DND-41 (cell line): ENCODE measurements at regions not wholly inside any gene's neighbourhood (a gene's known extent, or its start where the extent isn't known, plus 50 kb on each side); places are given as distances from the start of the nearest gene placed in this dataset.
A peak's percentile ranks its signal among the peaks of the same experiment; 100 is the strongest.
"Not testable (repeated sequence)": the region's sequence is repeated elsewhere in the genome, so short reads cannot be mapped to it uniquely, and the experiment has no call there.

Source experiments
- ATAC-seq: fragments of 200-7000 bp; cut with Tn5 transposase; 3 replicates; pipeline ENCODE4 v1.9.1; 2021; ENCODE audit warnings: low read depth; ENCODE audit not compliant: insufficient read depth
- DNase-seq: peaks from one replicate; pipeline ENCODE4 v3.0.0-alpha.2; 2020
- H2AFZ ChIP-seq: 2 replicates; pipeline ENCODE4 v1.6.0; 2012; ENCODE audit warnings: low read depth, low read length
- H3K27ac ChIP-seq: 2 replicates; pipeline ENCODE4 v1.5.1; 2012; ENCODE audit warnings: low read length, inconsistent platforms
- H3K27me3 ChIP-seq: fragments of 200-600 bp; sonication (generic); 2 replicates; pipeline ENCODE4 v1.6.0; 2012; ENCODE audit warnings: low read length, mild to moderate bottlenecking, inconsistent platforms; ENCODE audit not compliant: insufficient read depth, poor library complexity
- H3K36me3 ChIP-seq: 2 replicates; pipeline ENCODE4 v1.5.1; 2012; ENCODE audit warnings: low read length, inconsistent platforms; ENCODE audit not compliant: insufficient read depth
- H3K4me1 ChIP-seq: 2 replicates; pipeline ENCODE4 v1.5.1; 2012; ENCODE audit warnings: mild to moderate bottlenecking, low read length; ENCODE audit not compliant: insufficient read depth
- H3K4me2 ChIP-seq: 2 replicates; pipeline ENCODE4 v1.6.0; 2012; ENCODE audit warnings: mild to moderate bottlenecking, moderate library complexity, low read length, inconsistent platforms; ENCODE audit not compliant: insufficient read depth
- H3K4me3 ChIP-seq, 2 experiments: fragments of 200-600 bp in 1 of 2; shearing (Covaris generic) in 1 of 2; 2 replicates each; pipeline ENCODE4 v1.5.1; 2012 to 2016; ENCODE audit warnings: inconsistent platforms in 2 of 2, low read length in 2 of 2, mild to moderate bottlenecking in 2 of 2, low read depth in 1 of 2, moderate library complexity in 1 of 2
- H3K79me2 ChIP-seq: 2 replicates; pipeline ENCODE4 v1.6.0; 2012; ENCODE audit warnings: low read length, inconsistent platforms; ENCODE audit not compliant: insufficient read depth
- H3K9ac ChIP-seq: 2 replicates; pipeline ENCODE4 v1.6.0; 2012; ENCODE audit warnings: low read depth, mild to moderate bottlenecking, inconsistent platforms, low read length, moderate library complexity
- H3K9me3 ChIP-seq: 2 replicates; pipeline ENCODE4 v1.5.1; 2012; ENCODE audit warnings: low read length, moderate library complexity, mild to moderate bottlenecking, inconsistent platforms; ENCODE audit not compliant: insufficient read depth, severe bottlenecking
- H4K20me1 ChIP-seq: 2 replicates; pipeline ENCODE4 v1.6.0; 2012; ENCODE audit warnings: low read length; ENCODE audit not compliant: insufficient read depth
- EZH2 ChIP-seq: IDR thresholded peaks from 3 replicates; pipeline ENCODE4 v1.6.1; 2012; ENCODE audit warnings: borderline replicate concordance, low read depth, mild to moderate bottlenecking, moderate library complexity, low read length, inconsistent platforms; ENCODE audit not compliant: severe bottlenecking
- TF ChIP-seq, protein P1 (sequence below): IDR thresholded peaks from 2 replicates; pipeline ENCODE4 v1.5.1; 2012; ENCODE audit warnings: borderline replicate concordance, low read length, moderate library complexity, mild to moderate bottlenecking; ENCODE audit not compliant: poor library complexity, severe bottlenecking; ENCODE audit errors: extremely low read depth

DNA sequence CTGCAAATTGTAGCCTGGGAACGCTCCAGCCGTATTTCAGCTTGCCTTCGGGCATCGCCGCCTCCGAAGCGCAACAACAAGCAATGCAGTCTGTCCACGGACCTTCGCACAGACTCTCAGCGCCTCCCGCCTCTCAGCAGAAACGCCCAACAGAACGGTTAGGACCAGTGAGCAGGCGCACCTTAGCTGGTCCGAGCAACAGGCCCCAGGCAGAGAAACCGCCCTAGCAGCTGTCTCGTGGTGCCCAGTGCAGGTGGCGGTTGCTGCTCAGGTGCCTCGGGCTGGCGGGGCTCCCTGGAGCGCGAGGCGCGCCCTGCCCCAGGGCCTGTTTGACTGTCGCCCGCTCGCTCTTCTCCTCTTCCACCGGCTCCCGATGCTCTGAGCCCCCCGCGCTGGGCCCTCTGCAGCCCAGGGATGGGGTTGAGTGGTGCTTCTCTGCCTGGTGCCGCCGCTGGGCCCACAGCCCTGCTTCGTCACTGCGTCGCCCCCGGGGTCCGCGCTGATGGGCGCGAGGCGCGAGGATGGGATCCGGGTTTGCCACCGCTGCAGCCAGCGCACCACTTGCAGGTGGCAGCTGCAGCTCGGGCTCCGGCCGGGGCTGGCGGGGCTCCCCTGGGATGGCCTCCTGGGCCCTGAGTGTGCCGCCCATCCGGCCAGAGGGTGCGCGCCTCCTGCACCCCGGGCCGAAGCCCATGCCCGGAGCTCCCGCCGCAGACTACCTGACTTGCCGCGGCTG is 268.4 kb upstream of the FRG2C start:
- ATAC-seq (no peak), DNase-seq (no peak)
- no peak overlapping the region for H3K27ac ChIP-seq
- no peaks in the 10 kb centered on the region for H4K20me1 ChIP-seq
- no peaks in the 10 kb centered on the region for H3K4me1 ChIP-seq
- H3K79me2 ChIP-seq: no peaks in the 10 kb centered on the region
- TF ChIP-seq, protein P1, sequence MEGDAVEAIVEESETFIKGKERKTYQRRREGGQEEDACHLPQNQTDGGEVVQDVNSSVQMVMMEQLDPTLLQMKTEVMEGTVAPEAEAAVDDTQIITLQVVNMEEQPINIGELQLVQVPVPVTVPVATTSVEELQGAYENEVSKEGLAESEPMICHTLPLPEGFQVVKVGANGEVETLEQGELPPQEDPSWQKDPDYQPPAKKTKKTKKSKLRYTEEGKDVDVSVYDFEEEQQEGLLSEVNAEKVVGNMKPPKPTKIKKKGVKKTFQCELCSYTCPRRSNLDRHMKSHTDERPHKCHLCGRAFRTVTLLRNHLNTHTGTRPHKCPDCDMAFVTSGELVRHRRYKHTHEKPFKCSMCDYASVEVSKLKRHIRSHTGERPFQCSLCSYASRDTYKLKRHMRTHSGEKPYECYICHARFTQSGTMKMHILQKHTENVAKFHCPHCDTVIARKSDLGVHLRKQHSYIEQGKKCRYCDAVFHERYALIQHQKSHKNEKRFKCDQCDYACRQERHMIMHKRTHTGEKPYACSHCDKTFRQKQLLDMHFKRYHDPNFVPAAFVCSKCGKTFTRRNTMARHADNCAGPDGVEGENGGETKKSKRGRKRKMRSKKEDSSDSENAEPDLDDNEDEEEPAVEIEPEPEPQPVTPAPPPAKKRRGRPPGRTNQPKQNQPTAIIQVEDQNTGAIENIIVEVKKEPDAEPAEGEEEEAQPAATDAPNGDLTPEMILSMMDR: no peak
- H3K9me3 ChIP-seq: peaks cover 6% of the 10 kb centered on the region
- H2AFZ ChIP-seq: no peak overlapping the region
- H3K4me3 ChIP-seq: no peak overlapping the region
- no peaks in the 10 kb centered on the region for H3K36me3 ChIP-seq
- no peaks in the 10 kb centered on the region for H3K27me3 ChIP-seq
- H3K9ac ChIP-seq: no peak overlapping the region
- H3K4me2 ChIP-seq: no peak overlapping the region

DNA sequence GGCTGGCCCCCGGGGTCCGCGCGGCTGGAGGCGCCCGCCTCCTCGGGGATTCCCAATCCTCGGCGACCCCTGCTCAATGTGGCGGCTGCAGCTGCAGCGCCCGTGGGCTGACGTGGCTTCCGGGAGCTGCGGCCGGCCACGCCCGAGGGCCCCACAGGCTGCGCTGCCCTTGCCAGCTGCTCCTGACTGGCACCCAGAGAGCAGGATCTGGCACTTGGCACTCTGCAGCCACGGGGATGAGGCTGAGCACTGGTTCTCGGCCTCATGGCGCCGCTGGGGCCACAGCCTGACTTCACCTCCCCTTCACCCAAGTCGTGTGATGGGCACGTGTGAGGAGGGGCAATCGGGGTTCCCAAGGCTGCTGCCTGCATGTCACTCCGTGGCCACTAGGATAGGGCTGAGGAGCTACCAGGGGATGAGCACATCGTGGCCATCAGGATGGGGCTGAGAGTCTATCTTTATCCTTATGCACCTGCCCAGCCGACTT is 267.8 kb upstream of the FRG2C start:
- Histone ChIP-seq H3K79me2 (no peaks in the 10 kb centered on the region), H3K4me3 (no peak overlapping the region), H3K4me1 (no peaks in the 10 kb centered on the region), H3K27me3 (no peaks in the 10 kb centered on the region), H2AFZ (no peak overlapping the region), H3K36me3 (no peaks in the 10 kb centered on the region), H4K20me1 (no peaks in the 10 kb centered on the region), H3K27ac (no peak overlapping the region), H3K9ac (no peak overlapping the region), H3K9me3 (peaks cover 6% of the 10 kb centered on the region), H3K4me2 (no peak overlapping the region)
- no peak for TF ChIP-seq EZH2
- TF ChIP-seq, protein P1: no peak
- ATAC-seq (no peak), DNase-seq (no peak)

DNA sequence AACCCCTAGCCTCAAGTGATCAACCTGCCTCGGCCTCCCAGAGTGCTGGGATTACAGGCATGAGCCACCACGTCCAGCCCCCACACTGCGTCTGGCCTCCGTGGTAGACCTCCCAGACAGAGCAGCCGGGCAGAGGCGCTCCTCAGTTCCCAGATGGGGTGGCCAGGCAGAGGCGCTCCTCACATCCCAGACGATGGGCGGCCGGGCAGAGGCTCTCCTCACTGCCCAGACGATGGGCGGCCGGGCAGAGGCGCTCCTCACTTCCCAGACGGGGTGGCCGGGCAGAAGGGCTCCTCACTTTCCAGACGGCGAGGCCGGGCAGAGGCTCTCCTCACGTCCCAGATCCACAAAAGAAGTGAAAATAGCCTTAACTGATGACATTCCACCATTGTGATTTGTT is 266.6 kb upstream of the FRG2C start:
- H3K4me1 ChIP-seq, H3K79me2 ChIP-seq, H3K9me3 ChIP-seq, H3K4me3 ChIP-seq, H3K9ac ChIP-seq, H2AFZ ChIP-seq, H3K36me3 ChIP-seq, H3K4me2 ChIP-seq, H3K27me3 ChIP-seq, H3K27ac ChIP-seq, DNase-seq, ATAC-seq, H4K20me1 ChIP-seq: not testable (repeated sequence)

DNA sequence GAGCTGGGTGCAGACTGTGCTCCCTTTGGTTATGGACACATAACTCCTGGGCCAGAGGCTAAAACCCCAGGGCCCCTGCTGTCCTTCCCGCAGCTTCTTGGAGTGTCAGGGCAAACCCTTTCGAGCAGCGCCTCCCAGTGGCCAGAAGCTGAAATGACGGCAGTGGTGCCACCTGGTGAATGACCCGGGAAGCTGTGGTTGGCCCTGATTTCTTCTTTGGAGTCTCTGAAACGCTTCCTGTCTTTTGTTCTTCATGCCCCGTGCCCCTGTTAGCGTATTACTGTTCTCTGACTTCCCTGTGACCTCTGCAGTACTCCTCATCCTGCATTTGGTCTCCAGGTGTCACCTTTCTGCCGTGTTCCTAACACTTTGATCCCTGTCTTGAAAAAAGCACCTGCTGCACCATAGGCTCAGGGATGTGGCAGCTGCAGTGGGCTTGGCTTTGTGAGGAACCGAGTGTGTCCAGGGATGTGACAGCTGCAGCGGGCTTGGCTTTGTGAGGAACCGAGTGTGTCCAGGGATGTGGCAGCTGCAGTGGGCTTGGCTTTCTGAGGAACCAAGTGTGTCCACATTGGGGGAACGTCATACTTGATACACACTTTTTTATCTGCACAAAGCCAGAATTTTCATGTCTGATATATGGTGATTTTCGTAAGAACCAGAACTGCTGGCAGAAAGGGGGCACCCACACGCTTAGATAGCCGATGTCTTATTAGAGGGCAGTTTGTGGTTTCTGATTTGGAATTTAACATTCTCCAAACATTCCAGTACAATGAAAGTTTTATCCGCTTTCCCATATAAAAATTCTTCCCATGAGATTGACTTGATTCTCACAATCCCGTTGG is 241.8 kb upstream of the FRG2C start:
- peak; percentile 70 for DNase-seq
- H4K20me1 ChIP-seq, H3K4me2 ChIP-seq, H3K9ac ChIP-seq, H3K4me3 ChIP-seq, H2AFZ ChIP-seq, H3K9me3 ChIP-seq, H3K27me3 ChIP-seq, H3K4me1 ChIP-seq, H3K27ac ChIP-seq, H3K79me2 ChIP-seq: not testable (repeated sequence)
- peak; percentile 66; the same call in 1 of the 3 replicates for ATAC-seq
- TF ChIP-seq, protein P1: peak; percentile 60
- H3K36me3 ChIP-seq: peaks cover 10% of the 10 kb centered on the region

DNA sequence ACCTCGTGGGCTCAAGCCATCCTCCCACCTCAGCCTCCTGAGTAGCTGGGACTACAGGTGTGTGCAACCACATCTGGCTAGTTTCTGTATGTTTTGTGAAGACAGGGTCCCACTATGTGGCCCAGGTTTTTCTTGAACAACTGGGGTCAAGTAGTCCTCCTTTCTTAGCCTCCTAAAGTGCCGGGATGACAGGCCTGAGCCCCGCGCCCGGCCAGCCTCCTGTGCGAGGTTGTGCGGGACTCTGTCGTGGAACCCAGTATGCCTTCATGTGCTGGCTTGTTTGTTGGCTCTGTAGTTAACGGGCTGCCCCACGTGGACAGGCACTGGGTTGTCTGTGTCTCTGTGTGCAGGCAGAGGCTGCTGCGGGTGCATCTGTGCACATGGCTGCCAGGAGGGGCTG is 238.7 kb upstream of the FRG2C start:
- not testable (repeated sequence) for DNase-seq, H3K4me3 ChIP-seq, H3K79me2 ChIP-seq, H4K20me1 ChIP-seq, H3K4me1 ChIP-seq, H3K9me3 ChIP-seq, ATAC-seq, H3K4me2 ChIP-seq, H3K27me3 ChIP-seq, H3K27ac ChIP-seq, H3K9ac ChIP-seq, H2AFZ ChIP-seq
- peaks cover 15% of the 10 kb centered on the region for H3K36me3 ChIP-seq
